NCI-H2227 (cell line): ENCODE measurements at regions not wholly inside any gene's neighbourhood (a gene's known extent, or its start where the extent isn't known, plus 50 kb on each side); places are given as distances from the start of the nearest gene placed in this dataset.
"Not testable (repeated sequence)": the region's sequence is repeated elsewhere in the genome, so short reads cannot be mapped to it uniquely, and the experiment has no call there.

ENCODE experiments used
- DNase-seq: peaks from one replicate; lab custom pipeline; 2025; ENCODE audit not compliant: unreplicated experiment; lab: John Stamatoyannopoulos, UW

DNA sequence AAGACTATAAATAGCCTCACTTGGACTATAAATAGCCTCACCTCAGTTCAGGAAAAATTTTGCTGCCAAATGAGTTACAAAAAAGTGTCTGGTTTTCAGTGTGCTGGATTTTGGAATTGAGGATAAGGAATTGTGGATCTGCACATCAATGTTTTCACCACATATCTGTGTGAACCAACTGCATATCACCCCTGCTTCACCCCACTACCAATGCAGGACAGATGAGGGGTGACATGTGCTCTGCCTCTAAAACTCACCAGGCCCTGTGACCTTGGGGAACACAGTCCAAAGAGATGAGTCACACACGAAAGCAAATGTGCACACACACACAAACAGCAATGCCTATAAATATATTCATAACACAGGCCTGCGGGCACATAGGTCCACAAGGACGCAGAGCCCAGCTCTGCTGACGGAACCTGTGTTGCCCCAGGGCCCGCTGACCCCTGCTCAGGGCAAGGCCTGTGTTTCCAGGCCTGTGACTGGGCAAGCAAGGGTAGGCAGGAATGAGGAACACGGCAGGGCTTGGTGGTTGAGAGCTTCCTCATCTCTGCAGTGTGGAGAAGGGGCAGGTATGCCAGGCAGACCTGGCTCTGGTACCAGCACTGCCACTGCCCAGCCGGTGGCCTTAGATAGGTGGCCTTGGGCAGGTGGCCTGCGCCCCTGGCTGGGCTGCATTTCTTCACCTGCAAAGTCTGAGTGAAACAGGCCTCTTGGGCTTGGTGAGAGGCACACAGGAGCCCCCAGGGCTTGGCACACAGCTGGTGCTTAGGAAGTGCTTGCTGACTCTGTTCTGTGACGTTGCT is 82.4 kb downstream of the ARL6IP4 start:
- no peak for DNase-seq

DNA sequence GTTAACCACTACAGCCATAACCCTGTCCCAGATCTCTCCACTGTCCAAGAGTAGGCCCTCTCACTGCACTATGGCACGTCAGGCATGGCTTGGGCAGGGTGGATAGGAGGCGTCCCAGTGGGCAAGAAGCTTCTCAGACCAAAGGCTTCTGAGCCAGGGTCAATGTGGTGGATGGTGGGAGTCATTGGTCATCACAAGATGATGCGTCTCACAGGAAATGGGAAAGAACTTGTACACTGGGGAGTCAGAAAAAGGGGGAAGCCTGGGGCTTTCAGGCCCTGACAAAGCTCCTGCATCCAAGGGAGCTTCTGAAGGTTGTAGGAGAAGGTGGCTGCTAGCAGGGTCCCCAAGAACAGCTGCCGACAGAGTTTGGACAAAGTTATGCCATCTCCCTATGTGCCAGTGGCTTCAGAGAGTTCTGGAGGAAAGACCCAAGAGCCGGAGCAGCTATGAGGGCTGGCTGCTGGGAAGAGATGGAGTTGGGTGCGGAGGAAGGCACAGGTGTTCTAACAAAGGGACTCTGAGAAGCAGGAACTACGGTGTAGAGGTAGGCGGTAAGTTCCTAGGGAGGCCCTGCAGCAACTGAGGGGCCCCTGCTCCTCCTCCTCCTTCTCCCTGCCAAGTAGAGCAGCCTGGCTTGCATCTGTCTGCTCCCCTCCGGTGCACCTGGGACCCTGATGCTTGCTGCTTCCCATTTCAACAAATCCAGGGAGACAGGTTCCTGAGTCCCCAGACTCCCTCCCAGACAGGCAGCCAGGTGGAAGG is 81.1 kb downstream of the ARL6IP4 start:
- no peak for DNase-seq

DNA sequence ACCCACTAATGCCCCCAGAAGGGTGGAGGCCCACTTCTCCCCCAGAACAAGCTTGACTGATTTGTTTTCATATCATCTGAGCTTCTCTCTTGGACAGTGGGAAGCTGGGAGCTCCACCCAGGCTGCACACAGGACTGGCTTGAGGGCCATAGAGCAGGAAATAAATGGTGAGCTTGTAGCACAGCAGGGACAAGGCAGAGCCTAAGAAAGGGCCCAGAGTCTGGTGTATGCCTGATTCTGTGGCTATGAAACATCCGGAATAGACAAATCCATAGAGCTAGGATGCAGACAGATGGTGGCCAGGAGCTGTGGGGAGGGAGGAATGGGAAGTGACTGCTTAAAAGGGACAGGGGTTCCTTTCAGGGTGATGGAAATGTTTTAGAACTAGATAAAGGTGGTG is 79.0 kb downstream of the ARL6IP4 start:
- no peak for DNase-seq

DNA sequence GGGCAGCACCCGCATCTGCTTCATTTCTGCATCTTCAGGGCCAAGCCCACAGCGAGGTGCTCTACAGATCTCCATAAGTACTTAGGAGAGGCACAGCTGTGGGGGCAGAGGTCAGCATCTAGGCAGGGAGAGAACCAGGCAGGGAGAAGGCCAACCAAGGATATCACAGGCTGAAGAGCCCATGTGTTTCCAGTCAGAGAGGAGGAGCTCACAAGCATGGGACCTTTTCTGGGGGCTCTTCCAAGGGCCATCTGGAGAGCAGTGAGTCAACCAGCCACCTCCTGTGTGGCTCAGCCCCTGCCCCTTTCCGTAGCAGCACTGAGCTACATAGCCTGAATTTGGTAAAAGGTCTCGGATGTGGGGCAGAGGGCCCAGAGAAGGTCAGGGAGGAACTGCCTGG is 78.5 kb downstream of the ARL6IP4 start:
- peak; percentile 20 for DNase-seq

DNA sequence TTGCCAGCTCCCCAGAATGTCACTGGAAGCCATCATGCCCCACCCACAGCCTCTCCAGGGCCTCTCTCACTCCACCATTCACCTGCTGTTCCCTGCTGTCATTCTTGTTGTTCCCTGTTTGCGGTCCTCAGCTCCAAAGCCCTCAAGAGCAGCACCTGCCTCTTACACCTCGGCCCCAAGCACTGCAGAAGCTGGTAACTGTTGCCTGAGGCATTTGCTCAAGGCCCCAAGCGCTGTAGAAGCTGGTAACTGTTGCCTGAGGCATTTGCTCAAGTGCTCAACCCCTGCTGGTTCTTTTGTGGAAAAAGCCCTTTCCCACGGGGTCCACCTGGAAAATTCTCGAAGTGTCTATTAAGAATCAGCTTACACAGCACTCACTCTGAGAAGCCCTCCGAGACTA is 78.0 kb downstream of the ARL6IP4 start:
- DNase-seq: no peak

DNA sequence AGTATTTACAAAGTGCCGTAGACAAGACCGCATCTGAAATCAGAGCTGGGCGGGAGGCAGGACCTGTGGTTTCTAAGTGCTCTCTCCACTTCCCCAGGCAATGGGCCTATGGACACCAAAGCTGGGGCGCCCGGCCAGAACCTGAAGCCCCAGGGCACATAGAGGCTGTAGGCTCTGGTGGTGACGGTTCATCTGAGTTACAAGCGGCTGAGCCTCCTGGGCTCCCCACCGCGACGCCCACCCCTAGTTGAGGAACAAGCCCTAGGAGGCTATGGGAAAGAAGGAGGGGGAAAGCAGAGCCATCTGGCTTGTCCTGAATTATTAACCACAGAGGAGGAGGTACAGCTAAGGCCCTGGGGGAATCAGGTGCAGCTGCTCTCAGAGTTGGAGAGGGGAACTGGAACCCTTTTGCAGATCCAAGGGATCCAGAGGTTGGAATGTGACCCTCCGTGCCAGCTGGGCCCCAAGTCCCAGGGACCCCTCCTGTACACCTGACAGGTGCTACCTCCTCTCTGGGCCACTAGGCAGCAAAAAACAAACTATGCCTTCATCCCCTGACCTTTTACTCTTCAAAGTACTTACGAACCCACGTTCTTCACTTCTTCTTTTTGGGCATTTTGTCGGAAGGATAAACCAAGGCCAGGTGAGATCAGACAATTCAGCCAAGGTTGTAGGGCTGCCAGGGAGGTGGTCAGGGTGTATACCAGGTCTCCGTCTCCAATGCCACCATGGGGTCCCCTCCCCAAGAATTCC is 77.2 kb downstream of the ARL6IP4 start:
- DNase-seq: no peak

DNA sequence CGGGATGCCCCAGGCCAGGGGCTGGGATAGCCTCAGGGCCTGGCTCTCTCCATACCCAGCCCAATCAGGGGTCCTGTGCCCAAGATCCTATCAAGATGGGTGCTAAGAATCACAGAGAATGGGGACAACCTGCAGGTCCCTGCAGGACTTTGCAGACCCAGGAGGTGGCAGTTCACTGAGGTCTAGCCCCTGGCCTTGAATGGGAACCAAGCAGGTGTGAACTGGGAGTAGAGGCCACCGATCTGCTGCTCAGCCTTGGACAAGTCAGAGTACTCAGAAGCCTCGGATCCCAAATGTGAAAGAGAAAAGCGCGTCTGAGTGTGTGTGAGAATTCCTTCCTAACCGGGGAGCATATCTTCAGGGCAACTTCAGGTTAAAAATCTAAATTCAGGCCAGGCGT is 76.2 kb downstream of the ARL6IP4 start:
- no peak for DNase-seq

DNA sequence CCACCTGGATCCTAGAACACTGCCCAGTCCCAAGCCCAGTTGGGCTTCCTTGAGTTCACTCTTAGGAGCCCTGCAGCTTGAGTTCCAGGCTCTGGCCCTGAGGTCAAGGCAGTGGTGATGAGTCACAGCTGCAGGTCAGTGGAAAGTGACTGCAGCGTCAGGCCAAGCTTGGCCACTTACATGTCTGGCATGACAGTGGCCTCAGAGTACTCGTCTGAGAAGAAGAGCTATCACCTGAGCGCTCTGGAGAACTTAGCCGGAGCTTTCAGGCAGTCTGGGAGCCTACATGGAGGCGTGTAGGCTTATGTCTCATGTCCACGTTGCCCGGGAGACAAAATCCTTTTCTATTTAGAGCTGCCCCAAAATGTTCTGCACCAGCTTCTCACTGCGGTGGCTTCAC is 75.6 kb downstream of the ARL6IP4 start:
- no peak for DNase-seq

DNA sequence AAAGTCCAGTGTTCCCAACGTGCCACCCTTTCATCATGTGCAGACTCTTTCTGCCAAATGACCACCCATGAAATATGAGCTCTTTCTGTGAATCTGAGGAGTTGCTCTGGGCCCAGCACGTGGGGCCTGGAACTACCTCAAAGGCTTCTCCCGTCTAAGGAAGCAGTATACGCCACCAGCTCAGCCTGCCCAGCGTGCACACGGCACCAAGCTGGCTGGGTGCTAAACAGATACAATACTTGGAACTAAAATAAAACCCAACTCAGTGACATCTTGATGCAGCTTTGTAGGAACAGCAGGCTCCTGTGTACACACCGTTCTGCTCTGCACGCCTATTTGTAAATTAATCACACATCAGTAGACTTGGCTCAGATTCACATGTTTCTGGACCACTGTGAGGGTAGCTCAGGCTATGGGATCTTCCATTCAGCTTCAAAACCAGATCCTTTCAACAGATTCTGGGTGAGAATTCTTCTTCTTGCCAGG is 74.8 kb downstream of the ARL6IP4 start:
- DNase-seq: peak; percentile 9

DNA sequence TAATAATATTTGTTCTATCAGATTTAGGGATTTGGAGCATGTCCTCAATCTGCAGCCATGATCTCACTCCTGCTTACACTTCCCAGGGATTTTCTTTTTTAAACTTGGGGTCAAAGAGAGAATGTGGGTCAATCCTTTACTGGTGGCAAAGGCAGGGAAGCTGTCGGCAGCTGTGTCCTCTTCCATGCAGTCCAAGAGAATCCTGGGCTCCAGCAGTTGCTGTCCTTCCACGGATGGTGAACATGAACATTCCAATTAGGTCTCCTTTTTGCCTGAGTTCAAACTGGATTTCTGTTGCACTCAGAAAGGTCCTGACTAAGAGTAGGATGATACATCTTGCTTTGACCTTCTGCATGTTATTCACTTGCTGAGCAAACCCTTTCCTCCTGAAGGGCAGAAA is 73.9 kb downstream of the ARL6IP4 start:
- DNase-seq: no peak

DNA sequence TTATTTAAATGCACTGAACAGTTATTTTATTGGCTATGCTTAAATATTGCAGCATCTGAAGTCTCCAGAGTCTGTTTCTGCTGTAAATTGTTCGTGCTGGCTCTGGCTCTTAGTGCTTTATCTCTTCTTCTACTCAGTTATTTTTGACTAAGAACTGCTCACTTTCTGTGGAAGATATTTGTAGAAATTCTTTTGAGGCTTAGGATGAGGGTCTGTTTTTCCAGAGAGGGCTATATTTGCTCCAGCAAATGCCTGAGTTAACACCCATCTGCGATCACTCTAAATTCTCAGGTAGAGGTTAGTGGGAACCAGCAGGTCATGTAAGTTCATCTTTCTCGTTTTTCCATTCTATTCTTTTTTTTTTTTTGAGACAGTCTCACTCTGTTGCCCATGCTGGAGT is 71.1 kb downstream of the ARL6IP4 start:
- no peak for DNase-seq

DNA sequence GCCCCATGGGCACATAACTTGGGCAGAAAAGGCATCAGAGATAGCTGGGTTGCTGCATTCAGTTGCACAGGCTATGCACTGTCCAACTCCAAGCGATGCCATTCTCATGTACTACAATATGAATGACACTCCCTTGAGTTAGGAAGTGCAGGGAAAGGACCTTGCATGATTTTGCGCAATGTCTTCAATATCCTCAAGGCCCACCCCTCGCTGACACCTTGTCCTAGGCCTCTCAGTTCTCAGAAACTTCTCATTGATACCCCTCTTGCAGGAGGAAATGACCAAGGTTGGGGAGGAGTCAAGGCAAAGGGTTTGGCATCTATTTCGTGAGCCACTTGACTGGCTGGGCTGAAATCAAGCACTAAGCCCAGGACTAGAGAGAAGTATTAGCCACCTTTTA is 70.4 kb downstream of the ARL6IP4 start:
- DNase-seq: no peak

DNA sequence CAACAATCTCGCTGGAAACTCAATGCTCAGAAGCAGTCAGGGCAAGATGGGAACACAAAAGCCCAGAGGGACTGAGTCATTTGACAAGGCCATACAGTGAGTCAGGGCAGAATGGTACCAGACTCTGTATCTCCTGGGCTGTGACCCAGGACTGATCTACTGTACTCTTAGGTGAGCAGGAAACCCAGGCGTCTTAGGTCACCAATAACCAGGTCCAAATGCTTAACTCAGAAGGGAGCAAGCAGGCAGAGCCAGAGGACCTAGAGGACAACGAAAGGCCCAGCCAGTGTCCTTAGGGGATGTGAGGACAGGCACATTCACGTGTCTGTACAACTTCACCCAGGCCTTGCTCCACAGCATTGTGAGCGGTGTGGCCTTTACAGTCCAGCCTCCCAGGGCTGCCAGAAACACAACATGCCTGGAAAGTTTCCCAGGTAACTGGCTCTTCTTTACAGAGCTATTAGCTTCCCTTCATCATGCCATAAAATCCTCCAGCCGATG is 69.9 kb downstream of the ARL6IP4 start:
- DNase-seq: no peak

DNA sequence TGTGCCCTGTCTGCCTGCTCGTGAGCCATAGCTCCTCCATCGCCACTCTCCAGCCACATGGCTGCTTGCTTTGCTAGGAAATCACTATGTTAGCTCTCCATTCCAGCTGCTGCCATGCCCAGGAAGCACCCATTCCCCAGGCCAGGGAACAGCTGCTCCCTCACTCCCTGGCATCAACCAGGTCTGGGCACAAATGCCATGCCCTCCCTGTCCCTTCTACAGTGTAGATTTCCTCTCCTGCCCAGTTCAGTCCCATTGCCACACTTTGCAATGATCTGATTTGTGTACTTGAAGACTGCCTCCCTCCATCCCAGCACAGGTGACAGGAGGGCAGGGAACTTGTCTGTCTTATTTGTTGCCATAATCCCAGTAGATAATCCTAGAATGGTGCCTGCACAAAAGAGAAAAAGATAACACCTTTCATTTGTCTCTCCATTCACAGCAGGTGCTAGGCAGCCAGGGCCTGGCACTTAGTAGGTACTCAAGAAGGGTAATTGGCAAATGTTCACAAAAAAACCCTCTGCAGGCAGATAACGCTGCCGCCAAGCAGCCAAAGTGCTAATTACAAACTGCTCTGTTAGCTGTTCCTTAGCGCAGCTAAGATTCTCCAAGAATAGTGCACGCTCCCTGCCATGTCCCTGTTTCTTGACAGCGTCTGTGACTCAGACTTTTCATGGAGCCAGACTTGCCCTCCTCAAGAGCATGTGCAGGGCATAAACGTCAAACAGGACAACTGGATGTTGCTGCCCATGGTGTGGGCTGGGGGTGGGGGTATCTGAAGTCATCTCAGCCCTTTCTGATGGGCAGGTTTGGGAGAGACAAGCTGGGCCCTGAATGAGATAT is 69.1 kb downstream of the ARL6IP4 start:
- DNase-seq: peak; percentile 8

DNA sequence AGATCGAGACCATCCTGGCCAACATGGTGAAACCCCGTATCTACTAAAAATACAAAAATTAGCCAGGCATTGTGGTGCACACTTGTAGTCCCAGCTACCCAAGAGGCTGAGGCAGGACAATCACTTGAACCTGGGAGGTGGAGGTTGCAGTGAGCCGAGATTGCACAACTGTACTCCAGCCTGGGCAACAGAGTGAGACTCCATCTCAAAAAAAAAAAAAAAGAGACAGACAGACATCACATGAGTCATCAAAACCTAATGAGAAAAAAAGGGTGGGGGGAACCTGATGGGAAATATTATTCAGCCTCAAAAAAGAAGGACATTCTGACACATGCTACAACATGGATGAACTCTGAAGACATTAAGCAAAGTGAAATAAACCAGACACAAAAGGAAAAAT is 67.4 kb downstream of the ARL6IP4 start:
- not testable (repeated sequence) for DNase-seq

DNA sequence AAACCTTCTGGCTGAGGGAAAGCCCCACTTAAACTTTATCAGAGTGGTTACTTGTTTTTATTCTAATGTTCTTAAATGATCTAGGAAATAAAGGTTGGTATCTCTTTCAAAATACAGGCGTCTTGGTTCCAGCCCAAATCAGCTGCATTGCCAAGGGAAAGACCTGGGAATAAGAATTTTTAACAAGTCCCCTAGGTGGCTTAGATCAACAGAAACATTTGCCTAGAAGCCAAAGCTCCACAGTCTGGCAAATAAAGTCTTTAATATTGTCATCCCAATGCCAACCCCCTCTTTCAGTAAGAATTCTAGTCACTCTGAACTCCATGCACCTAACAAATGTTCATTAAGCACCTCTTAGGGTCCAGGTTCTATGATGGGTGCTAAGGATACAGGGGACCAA is 66.8 kb downstream of the ARL6IP4 start:
- DNase-seq: no peak

DNA sequence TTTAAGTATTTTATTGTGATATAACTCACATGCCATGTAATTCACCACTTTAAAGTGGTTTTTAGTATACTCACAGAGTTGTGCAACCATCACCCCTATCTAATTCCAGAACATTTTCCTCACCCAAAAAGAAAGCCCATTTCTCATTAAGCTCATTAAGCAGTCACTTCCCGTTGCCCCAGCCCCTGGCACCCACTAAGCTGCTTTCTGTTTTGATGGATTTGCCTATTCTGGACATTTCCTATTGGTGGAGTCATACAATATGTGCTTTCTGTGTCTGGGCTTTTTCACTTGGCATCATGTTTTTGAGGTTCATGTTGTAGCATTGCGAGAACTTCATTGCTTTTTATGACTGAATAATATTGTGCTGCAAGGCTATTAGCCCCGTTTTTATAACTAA is 66.0 kb downstream of the ARL6IP4 start:
- no peak for DNase-seq

DNA sequence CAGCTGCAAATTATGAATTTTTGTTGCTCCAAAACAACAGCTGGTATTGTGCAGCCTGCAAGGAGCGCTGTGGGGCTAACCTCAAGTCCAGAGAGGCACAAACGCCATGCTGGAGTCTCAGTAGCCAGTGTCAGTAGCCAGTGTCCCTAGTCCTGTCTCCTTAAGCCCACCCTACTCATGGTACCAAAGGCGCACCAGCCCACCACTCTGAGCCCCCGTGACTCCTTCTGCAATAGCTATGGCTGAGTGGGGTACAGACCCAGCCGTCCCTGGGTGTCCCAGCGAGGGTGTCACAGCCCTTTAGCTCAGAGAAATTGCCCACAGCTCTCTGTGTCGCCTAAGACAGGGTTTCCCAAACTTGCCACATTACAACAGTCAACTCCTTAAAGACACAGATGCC is 65.2 kb downstream of the ARL6IP4 start:
- DNase-seq: no peak

DNA sequence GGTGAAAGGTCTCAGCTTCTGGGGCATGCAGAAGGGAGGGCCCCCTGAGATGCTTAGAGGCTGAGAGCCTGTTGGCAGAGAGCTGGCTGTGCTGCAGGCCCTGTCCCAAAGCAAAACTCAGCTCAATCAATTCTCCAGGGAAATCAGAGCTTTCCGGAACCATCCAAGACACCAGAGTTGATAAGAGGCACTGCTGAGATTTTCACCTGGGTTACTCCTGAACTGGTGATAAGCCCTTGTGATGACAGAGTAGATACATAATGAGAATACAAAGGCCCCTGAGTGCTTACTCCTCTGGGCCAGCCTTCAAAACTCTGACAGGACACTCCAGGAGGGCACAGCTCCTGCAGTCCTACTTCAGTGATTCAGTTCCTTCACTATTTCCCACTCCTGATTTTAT is 63.9 kb downstream of the ARL6IP4 start:
- DNase-seq: no peak

DNA sequence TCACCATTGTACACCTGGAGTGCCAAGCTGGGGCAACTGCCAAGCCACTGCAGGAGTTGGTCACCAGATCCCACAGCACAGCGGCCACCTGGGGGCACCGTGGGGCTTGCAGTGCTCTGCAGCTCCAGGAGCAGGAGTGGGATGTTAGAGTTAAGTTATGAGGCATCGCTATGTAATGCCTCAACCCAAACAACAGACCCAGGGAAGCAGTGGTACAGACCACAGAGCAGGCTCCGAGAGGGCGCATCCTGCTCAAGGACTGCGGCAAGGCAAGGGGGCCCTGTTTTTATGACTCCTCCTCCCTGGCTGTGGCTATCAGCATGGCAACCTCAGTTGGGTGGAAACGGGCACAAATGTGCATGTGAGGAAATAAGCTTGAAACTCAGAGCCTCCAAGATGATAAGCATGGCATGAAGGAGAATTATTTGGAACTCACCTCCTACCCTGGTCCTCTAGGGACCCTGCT is 63.1 kb downstream of the ARL6IP4 start:
- DNase-seq: peak; percentile 22
